NCI-H446 treated with DMSO at 0.1 percent for 48 hours (cell line): ENCODE measurements at regions not wholly inside any gene's neighbourhood (a gene's known extent, or its start where the extent isn't known, plus 50 kb on each side); places are given as distances from the start of the nearest gene placed in this dataset.
"Not testable (repeated sequence)": the region's sequence is repeated elsewhere in the genome, so short reads cannot be mapped to it uniquely, and the experiment has no call there.

Experiments used
- DNase-seq: peaks from one replicate; lab custom pipeline; 2025; lab: John Stamatoyannopoulos, UW

- DNase-seq, result no peak
These were observed 50.7 kb upstream of the TNFSF4 start for GRCh38 chr1:173257805-173258204.

GRCh38 chr1:173258479-173259264, 51.5 kb upstream of the TNFSF4 start:
- DNase-seq, result no peak

- DNase-seq, result not testable (repeated sequence)
These were observed 53.2 kb upstream of the TNFSF4 start for GRCh38 chr1:173260329-173260728.

- no peak for DNase-seq
These were observed 59.7 kb upstream of the TNFSF4 start for GRCh38 chr1:173266841-173267240.

- DNase-seq, result no peak
These were observed 60.4 kb upstream of the TNFSF4 start for GRCh38 chr1:173267453-173267945.

- no peak for DNase-seq
These were observed 61.1 kb upstream of the TNFSF4 start for GRCh38 chr1:173268261-173268660.

GRCh38 chr1:173268786-173269277, 61.7 kb upstream of the TNFSF4 start:
- DNase-seq, result no peak

GRCh38 chr1:173269490-173270230, 62.5 kb upstream of the TNFSF4 start:
- DNase-seq, result no peak

- DNase-seq, result no peak
These were observed 63.1 kb upstream of the TNFSF4 start for GRCh38 chr1:173270243-173270642.

- DNase-seq, result not testable (repeated sequence)
These were observed 63.9 kb upstream of the TNFSF4 start for GRCh38 chr1:173271021-173271420.

GRCh38 chr1:173275496-173275895, 68.4 kb upstream of the TNFSF4 start:
- no peak for DNase-seq

- no peak for DNase-seq
These were observed 70.0 kb upstream of the TNFSF4 start for GRCh38 chr1:173276922-173277800.

GRCh38 chr1:173280899-173281660, 73.9 kb upstream of the TNFSF4 start:
- no peak for DNase-seq

- DNase-seq, result no peak
These were observed 77.9 kb upstream of the TNFSF4 start for GRCh38 chr1:173285048-173285447.

GRCh38 chr1:173287785-173288184, 80.7 kb upstream of the TNFSF4 start:
- DNase-seq, result no peak

- no peak for DNase-seq
These were observed 86.6 kb upstream of the TNFSF4 start for GRCh38 chr1:173293756-173294155.

GRCh38 chr1:173294843-173295242, 87.7 kb upstream of the TNFSF4 start:
- no peak for DNase-seq

- no peak for DNase-seq
These were observed 88.3 kb upstream of the TNFSF4 start for GRCh38 chr1:173295391-173295790.

- DNase-seq, result no peak
These were observed 88.9 kb upstream of the TNFSF4 start for GRCh38 chr1:173295995-173296394.

GRCh38 chr1:173297798-173298391, 90.8 kb upstream of the TNFSF4 start:
- no peak for DNase-seq
